Peyer's patch (tissue), 4 donors: ENCODE measurements at regions not wholly inside any gene's neighbourhood (a gene's known extent, or its start where the extent isn't known, plus 50 kb on each side); places are given as distances from the start of the nearest gene placed in this dataset.

Source experiments
- DNase-seq, 3 donors: peaks; one replicate each; pipeline ENCODE4 v3.0.0-alpha.2; 2017 to 2019
- H3K27ac ChIP-seq, 4 donors: fragments of 200-600 bp; sonication (generic); one replicate each; pipeline ENCODE4 v1.5.1; 2016 to 2019
- H3K27me3 ChIP-seq, 2 donors: fragments of 200-600 bp; sonication (generic); one replicate each; pipeline ENCODE4 v1.5.1; 2019
- H3K36me3 ChIP-seq, 3 donors: fragments of 200-600 bp; sonication (generic); one replicate each; pipeline ENCODE4 v1.5.1; 2016 to 2019
- H3K4me1 ChIP-seq, 4 donors: fragments of 200-600 bp; sonication (generic); one replicate each; pipeline ENCODE4 v1.5.1; 2016 to 2019
- H3K4me3 ChIP-seq, 4 donors: fragments of 200-600 bp; sonication (generic); 1 replicate in 3 of 4; 2 replicates in 1 of 4; pipeline ENCODE4 v1.5.1; 2016 to 2019; ENCODE audit warnings: mild to moderate bottlenecking in 1 of 4
- H3K9me3 ChIP-seq, 4 donors: fragments of 200-600 bp; sonication (generic); one replicate each; pipeline ENCODE4 v1.5.1; 2016 to 2019; ENCODE audit warnings: mild to moderate bottlenecking in 1 of 4
- CTCF ChIP-seq, 6 experiments: fragments of 450-650 bp in 4 of 6; fragments of 200-600 bp in 2 of 6; sonication (generic) in 1 of 6; IDR thresholded peaks; one replicate each; pipeline ENCODE4 v1.5.1; 2017 to 2019; ENCODE audit warnings: antibody characterized with exemption in 6 of 6, mild to moderate bottlenecking in 3 of 6, moderate library complexity in 1 of 6
- POLR2A ChIP-seq, 2 donors: fragments of 450-650 bp; IDR thresholded peaks; one replicate each; pipeline ENCODE4 v1.5.1; 2017; ENCODE audit warnings: antibody characterized with exemption in 2 of 2, mild to moderate bottlenecking in 2 of 2, moderate library complexity in 2 of 2

DNA sequence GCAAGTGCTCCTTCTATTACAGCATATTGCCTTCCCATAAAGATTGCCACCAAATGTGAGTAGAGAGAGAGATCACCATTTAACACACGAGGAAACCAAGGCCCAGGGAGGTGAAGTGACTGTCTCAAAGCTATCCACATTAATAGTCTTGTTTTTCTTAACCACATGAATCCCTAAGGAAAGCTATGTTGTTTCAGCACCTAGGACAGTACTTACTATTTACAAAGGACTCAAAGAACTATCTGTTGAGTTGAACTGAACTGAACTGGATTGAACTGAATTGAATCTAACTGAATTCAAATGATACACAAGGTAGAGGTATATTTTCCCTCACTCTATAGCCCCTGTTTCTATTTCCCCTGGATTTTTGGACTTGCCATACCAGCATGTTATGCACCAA lies 430.4 kb downstream of the CAAP1 start:
- Histone ChIP-seq H3K4me3 (no peak overlapping the region), H3K9me3 (no peaks in the 10 kb centered on the region)

GRCh38 chr9:26460624-26461023 lies 432.0 kb downstream of the CAAP1 start:
- no peak for DNase-seq
- no peak overlapping the region for H3K27ac ChIP-seq
- H3K27me3 ChIP-seq, result no peaks in the 10 kb centered on the region
- no peaks in the 10 kb centered on the region for H3K36me3 ChIP-seq
- no peaks in the 10 kb centered on the region for H3K9me3 ChIP-seq
- H3K4me3 ChIP-seq, result no peak overlapping the region
- TF ChIP-seq CTCF (IDR thresholded peaks at IDR 0.05) (no peak), POLR2A (IDR thresholded peaks at IDR 0.05) (no peak)
- no peaks in the 10 kb centered on the region for H3K4me1 ChIP-seq

More for the DNA sequence above, 430.4 kb downstream of the CAAP1 start:
- Histone ChIP-seq H3K4me1 (no peaks in the 10 kb centered on the region), H3K36me3 (no peaks in the 10 kb centered on the region), H3K27me3 (no peaks in the 10 kb centered on the region), H3K27ac (no peak overlapping the region)
- no peak for TF ChIP-seq CTCF (IDR thresholded peaks at IDR 0.05)
- no peak for TF ChIP-seq POLR2A (IDR thresholded peaks at IDR 0.05)
- DNase-seq, result no peak

DNA sequence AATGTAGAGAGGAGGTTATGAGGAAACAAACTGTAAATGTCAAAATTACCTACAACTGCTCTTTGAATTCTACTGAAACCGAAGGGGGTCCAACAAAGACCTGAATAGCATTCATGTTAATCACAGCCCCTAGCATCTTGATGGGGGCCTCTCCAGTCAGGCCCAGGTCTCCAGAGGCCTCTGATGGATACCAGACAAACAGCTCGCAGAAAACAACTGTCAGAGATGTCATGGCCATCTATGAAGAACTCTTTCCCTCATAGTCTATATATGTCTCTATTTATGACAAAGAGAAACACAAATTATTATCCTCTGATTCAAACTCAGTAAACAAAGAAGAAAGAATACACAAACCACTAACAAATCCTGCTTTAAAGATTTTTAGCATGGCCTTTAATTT lies 432.6 kb downstream of the CAAP1 start:
- H3K4me3 ChIP-seq, result no peak overlapping the region
- no peaks in the 10 kb centered on the region for H3K9me3 ChIP-seq
- H3K36me3 ChIP-seq, result no peaks in the 10 kb centered on the region
- TF ChIP-seq CTCF (IDR thresholded peaks at IDR 0.05), result no peak
- no peak for TF ChIP-seq POLR2A (IDR thresholded peaks at IDR 0.05)
- no peaks in the 10 kb centered on the region for H3K4me1 ChIP-seq
- no peaks in the 10 kb centered on the region for H3K27me3 ChIP-seq
- no peak overlapping the region for H3K27ac ChIP-seq
- no peak for DNase-seq

DNA sequence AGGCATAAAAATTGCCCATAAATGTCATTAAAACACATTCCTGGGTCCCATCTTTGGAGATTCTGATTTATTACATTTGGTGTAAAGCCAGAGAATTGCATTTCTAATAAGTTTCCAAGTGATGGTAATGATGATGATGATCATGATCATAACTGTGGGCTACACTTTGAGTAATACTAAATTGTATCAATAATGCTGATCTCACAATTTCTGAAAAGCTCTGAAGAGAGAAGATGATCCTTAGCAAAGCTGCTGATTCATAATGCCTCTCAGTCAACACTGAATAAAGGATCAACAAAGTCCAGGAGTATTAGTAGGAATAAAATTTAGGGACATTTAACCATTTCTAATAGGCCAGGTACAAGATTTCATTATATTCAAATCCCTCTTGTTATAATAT lies 434.5 kb downstream of the CAAP1 start:
- no peaks in the 10 kb centered on the region for H3K36me3 ChIP-seq
- no peak overlapping the region for H3K4me3 ChIP-seq
- H3K9me3 ChIP-seq, result no peaks in the 10 kb centered on the region
- no peaks in the 10 kb centered on the region for H3K27me3 ChIP-seq
- no peak for DNase-seq
- no peak overlapping the region for H3K27ac ChIP-seq
- TF ChIP-seq POLR2A (IDR thresholded peaks at IDR 0.05) (no peak), CTCF (IDR thresholded peaks at IDR 0.05) (no peak)
- no peaks in the 10 kb centered on the region for H3K4me1 ChIP-seq

DNA sequence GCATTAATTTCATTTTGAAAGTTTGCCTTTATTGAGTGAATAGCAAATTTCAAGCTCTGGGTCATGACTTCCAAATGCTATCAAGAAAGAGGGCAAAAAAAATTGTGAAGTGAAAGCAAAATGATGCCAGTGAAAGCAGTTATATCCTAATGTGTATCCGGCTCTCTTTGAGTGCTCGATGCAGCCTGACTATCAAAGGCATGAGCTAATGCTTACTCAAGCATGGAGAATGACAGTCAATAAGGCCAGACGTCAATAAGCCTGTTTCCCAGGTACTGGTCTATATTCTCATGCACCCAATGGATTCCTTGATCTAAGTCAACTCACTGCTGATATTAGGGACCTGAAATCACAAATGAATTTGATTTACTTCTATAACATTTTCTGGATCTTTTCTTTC lies 435.5 kb downstream of the CAAP1 start:
- Histone ChIP-seq H3K4me1 (no peaks in the 10 kb centered on the region), H3K36me3 (no peaks in the 10 kb centered on the region), H3K9me3 (no peaks in the 10 kb centered on the region), H3K27ac (no peak overlapping the region), H3K27me3 (no peaks in the 10 kb centered on the region), H3K4me3 (no peak overlapping the region)
- DNase-seq, result no peak
- TF ChIP-seq CTCF (IDR thresholded peaks at IDR 0.05) (no peak), POLR2A (IDR thresholded peaks at IDR 0.05) (no peak)

GRCh38 chr9:26439061-26439624 lies 453.5 kb downstream of the CAAP1 start:
- Histone ChIP-seq H3K27me3 (no peaks in the 10 kb centered on the region), H3K27ac (no peak overlapping the region), H3K4me3 (no peak overlapping the region), H3K9me3 (no peaks in the 10 kb centered on the region), H3K4me1 (no peaks in the 10 kb centered on the region), H3K36me3 (no peaks in the 10 kb centered on the region)
- no peak for DNase-seq
- no peak for TF ChIP-seq POLR2A (IDR thresholded peaks at IDR 0.05)
- TF ChIP-seq CTCF (IDR thresholded peaks at IDR 0.05), result no peak
